HG03575 (cell line): ENCODE measurements at regions not wholly inside any gene's neighbourhood (a gene's known extent, or its start where the extent isn't known, plus 50 kb on each side); places are given as distances from the start of the nearest gene placed in this dataset.
"Not testable (repeated sequence)": the region's sequence is repeated elsewhere in the genome, so short reads cannot be mapped to it uniquely, and the experiment has no call there.

Experiments used
- ATAC-seq: cut with Tn5 transposase; IDR thresholded peaks from one replicate; pipeline ENCODE4 v1.9.1; 2021; ENCODE audit not compliant: unreplicated experiment, insufficient number of reproducible peaks, low FRiP score; ENCODE audit errors: extremely low read depth

DNA sequence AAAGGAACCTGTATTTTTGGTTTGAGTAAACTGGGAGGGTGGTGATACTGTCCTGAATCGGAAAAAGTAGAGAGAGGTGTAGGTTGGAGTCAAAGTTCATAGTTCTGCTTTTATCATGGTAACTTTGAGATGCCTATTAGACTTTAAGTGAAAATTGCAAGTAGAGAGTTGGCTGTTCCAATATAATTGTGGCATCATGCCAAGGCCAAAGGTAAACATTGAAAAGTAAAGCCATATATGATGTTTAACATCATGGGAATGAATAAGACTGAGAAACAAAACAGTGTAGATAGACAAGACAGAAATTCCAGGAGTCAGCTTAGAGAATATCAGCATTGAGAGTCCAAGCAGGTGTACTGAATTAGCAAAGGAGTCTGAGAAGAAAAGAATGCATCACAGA is 570.9 kb downstream of the HTR7 start:
- no peak for ATAC-seq

DNA sequence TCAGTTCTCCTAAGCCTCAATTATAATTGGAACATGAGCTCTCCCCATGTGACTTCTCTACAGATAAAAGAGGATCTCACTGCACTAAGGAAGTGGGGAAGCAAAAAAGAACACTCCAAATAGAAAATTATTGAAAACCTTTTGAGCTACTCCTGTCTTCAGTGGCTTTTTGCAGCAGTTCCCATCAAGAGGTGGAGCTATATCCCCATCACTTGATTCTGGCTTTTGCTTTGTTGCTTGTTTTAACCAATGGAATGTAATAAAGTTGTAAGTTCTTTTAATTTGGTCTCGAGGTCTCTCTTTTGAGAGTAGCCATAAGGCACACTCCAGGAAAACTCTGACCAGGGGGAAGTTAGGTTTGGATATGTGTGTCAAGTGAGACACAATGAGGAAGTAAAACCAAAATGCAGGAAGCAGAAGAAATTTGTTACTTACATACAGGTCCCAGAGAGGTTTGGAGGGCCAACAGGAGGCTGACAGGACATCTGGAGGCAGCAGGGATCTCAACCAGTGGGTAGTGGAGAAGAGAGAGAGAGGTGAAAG is 569.4 kb downstream of the HTR7 start:
- ATAC-seq: no peak

DNA sequence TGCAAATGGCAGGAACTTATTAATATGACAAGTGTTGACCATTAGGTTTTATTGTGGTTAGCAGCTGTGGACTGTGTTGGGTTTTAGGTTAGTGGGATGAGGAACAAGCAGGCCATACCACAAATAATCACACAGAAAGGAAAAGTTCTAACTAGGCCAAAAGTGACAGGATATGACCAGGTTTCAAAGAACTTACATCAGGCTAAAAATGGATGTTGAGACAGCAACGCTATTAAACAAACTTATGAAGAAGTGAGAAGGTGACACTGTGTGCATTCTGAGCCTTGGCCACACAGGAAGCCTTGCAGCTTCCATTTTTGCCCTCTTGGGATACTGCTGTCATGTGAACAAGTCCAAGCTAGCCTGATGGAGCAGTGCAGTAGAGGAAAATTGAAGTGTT is 568.8 kb downstream of the HTR7 start:
- no peak for ATAC-seq

DNA sequence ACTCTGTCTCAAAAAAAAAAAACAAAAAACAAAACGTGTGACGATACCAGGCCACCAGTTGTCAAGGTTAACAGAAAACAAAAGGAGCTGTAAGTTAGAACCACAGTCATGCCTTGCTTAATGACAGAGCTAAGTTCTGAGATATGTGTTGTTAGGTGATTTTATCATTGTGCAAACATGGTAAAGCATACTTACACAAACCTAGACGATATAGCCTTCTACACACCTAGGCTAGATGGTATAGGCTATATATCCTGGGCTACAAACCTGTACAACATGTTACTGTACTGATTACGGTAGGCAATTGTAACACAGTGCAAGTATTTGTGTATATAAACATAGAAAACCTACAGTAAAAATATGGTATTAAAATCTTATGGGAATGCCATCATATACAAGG is 564.2 kb downstream of the HTR7 start:
- ATAC-seq: no peak

DNA sequence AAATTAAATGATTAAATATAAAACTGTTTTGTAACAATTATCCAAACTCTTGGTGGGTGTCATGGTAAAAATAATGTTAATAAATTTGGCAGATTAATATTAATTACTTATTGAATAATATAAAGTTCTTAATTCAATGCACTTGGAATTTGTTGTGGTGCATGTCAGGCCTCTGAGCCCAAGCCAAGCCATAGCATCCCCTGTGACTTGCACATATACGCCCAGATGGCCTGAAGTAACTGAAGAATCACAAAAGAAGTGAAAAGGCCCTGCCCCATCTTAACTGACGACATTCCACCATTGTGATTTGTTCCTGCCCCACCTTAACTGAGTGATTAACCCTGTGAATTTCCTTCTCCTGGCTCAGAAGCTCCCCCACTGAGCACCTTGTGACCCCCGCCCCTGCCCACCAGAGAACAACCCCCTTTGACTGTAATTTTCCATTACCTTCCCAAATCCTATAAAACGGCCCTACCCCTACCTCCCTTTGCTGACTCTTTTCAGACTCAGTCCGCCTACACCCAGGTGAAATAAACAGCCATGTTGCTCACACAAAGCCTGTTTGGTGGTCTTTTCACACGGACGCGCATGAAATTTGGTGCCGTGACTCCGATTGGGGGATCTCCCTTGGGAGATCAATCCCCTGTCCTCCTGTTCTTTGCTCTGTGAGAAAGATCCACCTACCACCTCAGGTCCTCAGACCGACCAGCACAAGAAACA is 562.9 kb downstream of the HTR7 start:
- ATAC-seq: not testable (repeated sequence)

DNA sequence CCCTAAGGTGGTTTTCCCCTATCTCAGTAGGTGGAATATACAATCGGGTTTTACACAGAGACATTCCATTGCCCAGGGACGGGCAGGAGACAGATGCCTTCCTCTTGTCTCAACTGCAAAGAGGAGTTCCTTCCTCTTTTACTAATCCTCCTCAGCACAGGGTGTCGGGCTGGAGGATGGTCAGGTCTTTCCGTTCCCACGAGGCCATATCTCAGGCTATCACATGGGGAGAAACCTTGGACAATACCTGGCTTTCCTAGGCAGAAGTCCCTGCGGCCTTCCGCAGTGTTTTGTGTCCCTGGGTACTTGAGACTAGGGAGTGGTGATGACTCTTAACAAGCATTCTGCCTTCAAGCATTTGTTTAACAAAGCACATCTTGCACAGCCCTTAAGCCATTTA is 555.8 kb downstream of the HTR7 start:
- ATAC-seq: not testable (repeated sequence)

DNA sequence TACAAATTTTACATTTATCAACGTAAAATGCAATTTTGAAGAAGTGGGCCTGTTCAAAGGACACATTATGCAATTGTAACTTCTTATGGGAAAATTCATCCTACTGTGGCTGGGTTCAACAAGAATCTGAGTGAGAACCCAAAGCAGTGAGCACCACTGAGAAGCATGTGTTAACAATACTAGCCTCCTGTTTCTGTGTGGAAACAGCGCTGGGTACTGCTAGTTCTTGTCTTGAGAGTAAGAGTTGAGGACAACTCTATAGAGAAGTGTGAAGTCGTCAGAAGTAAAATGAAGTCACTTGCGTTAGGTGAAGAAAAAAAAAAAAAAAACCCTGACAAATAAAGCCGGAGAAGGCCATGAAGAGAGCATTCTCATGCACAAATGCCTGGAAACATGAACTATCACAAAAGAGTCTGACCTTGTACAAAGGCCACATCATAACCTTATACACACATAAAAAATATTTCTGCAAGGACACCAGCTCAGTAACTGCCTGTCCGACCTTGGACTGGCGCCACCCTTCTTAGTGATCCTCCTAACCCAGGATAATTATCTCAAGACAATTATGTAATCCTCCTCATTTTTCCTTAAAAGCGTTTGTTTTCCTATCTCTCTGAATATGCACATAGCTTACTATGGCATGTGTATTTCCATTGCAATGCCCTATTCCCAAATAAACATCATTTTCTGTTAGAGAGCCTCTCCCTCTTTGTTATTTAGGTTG is 554.9 kb downstream of the HTR7 start:
- ATAC-seq: no peak

DNA sequence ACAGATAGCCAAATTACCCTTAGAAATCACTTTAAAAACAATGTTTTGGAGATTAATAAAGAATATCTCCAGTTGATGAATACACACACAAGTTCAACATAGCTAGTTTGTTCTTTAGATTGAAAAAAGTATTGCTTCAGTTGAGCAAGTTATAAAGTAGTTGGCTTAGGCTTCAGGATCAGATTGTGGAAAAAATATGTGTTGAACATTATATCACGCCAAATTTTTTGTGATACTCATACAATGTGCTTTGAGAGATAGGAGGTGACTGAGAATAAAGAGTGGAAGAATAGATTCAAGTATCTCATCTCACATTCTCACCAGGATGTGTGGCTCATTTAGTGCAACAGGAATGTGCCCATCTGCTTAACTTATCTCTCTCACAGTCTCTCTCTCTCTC is 553.3 kb downstream of the HTR7 start:
- ATAC-seq: no peak

DNA sequence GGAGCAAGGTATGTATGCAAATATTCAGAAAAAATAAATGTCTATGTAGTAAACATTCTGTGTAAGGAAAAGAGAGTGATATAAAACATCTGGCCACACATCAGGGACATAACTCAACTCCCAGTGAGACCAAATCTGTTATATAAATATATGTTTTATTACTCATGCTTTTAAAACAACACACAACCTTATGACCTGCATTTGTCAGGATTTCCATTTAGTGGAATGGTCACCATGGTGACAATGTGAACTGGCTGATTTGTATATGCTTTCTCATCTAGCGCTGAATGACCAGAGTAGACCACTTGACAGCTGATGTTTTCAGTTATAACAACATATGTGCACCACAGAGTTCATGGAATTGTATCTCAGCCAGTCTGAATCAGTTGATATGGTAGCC is 551.7 kb downstream of the HTR7 start:
- ATAC-seq: no peak

DNA sequence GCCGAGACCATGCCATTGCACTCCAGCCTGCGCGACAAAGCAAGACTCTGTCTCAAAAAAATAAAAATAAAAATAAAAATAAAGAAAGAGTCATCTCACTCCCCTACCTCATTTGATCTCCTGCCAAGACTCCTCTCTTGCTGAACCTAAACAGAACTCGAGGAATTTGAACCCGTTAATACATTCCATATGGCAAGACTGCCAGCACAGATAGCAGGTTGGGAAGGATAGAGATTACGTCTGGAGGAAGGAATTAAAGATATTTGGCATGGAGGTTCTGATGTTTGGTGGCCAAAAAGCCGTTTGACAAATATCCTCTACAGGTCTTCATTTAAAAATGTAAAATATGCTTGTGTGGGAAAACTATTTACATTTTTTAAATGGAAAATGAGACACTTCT is 549.6 kb downstream of the HTR7 start:
- ATAC-seq: no peak

DNA sequence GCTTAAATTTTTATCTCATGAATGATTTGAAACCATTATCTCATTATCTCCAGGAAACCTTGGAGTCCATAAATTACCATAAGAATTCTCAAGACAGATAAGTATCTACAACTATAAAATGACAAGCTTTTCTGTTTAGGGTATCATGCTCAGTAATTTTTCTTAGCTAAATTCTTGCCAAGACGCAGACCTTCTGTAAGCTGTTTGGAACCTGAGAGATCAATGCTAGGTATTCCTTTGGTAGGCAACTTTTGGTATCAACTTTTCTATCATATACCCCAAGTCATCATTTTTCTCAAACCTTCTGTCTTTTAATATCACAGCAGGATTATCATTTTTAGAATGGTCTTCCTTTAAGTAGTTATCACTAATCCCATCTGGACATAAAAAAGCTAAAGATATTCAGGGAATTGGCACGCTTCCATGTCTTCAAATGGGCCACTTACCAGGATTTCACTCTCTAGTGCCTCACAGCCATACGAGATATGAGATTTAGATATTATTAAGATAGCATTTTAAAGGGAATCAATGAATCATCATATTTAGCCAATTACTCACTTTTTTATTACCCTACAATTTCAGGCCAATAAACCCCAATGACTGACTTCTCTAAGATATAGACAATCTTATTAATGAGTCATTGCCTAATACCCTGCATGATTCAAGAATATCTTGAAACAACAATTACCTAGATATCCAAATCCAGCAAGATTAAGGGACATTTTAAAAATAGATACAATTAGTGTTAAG is 544.1 kb downstream of the HTR7 start:
- ATAC-seq: no peak

DNA sequence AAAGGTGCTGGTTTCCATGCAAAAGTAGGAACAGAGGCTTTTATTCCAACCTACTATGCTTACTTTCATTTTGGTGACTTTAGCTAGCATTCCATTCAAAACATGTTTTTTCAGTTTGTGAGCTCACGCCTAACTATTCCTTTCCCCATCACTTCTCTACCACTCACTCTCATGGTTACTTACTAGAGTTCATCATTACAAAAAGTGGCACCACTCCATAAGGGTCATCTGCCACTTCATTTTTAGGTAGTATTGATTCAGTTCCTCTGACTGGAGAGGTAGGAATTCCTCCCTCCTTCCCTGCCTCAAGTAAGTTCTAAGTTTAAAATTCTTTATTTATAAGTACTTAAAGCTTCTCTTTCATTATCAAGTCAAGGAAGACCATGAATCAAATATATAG is 543.1 kb downstream of the HTR7 start:
- no peak for ATAC-seq

DNA sequence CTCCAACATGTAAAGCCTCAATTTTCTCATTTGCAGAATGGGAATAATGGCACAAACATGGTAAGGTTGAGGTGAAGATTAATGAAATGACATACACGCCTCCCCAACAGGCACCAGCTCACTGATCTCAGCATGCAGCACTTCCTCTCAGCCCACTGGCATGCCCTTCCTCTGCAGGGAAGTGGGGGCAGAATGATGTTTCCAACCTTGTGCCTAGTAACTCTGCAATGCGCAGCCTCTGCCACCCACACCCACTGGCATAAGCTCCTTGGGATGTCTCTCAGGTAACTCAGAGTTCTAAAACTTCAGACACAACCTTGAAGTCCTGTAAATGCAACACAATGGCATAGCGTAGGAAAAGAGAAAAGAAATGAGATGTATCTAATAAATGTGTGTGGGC is 540.7 kb downstream of the HTR7 start:
- no peak for ATAC-seq

DNA sequence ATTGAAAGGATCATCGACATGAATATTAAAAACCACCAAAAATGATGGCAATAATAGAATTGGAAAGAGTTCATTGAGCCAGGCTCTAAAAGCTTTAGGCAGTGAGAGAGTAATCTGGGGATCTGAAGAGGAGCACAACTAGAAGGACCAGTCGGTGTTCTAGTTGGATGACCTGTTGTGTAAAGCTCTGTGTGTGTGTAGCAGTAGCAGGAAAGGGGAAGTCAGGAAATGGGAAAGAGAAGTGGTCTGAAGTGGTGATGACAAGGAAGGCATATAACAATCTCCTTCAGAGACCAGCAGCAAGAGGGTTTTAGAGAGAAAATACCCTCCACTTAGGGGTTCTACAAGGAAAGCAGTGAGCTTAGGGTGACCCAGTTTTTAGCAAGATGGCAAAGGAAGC is 539.2 kb downstream of the HTR7 start:
- ATAC-seq: no peak

DNA sequence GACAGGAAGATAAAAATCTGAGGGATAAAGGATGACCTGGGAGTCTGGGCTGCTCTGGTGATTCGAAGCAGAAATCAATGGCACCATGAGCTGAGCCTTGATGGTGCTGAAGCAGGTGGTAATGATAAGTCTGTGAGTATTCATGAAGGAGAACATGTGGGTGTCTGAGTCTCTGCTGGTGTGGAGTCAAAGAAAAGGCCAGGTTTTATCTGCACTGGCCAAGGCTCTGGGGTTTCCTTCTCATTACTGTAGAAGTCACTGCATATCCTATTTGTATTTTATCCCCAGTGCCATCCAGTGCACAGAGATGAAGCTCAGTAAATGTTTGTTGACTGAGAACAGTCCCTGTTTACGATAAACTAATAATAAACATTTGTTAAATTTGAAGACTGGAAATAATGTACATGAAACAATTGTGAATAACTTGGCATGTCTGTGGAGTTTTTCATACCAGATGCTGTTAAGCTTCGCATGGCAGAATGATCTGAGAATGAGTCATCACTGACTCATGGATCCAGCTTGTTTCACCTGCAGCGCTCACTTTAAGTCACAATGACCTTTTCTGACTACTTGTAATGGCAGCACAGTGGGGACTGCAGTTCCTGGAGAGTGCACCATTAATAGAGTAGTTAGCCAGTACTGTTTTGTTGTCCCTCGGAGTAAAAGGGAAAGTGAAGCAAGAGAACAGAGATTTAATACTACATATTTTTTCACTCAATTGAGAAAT is 538.5 kb downstream of the HTR7 start:
- peak; percentile 61 for ATAC-seq

DNA sequence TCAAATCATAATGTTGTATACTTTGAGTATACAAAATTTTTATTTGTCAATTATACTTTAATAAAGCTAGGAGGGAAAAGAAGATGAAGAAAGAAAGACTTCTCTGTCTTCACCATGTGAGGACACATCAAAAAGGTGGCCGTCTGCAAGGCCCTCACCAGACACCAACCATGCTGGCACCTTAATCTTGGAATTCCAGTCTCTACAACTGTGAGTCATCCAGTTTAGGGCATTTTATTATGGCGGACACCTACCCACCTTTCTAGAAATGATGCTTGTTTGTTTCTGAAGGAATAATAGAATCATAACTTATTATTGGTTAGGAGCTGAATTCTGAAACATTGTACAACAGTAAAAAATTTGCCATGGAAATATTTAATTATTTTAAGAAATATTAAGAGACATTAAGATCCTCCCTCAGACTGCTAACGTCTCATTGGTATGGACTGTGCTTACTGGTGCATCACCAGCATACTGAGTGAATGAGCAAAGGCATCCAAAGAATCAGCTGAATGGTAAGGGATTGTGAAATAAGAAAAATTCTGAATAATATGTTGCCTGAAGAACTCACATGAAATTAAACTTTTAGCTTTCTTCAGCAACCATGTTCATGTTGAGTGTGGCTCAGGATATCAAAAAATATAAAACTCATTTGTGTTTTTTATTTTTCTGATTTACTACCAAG is 536.6 kb downstream of the HTR7 start:
- no peak for ATAC-seq

DNA sequence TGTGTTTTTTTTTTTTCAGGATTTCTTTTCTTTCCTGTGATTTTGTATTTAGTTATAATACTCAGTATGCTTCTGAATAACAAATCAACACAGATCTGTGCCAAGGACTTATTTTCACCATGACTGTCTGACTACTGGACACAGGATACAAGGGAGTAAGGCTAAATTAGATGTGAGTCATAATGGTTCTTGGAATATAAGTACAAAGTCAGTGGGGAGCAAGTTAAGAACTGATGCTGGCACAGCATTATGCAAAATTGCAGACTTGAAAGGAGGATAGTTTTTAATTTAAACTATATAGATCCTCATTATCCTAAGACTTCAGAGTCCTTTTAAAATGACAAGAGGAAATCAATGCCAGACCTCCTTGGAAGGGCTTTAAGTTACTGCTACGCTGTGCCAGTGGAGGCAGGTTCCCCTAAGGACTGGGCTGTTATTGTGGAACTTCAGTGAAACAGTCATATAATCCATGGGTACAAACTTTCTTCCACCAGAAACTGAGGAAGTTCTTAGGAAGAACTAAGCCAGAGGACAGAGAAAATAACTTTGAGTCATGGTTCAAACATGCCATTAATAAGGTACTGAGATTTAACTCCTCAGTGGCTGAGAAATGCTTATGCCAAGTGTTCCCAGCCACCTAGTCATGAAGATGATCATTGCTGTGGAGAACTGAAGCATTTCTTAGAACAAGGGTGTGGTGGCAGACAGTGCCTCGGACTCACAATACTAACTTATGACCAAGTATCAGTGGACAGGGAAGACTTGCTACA is 531.2 kb downstream of the HTR7 start:
- no peak for ATAC-seq

DNA sequence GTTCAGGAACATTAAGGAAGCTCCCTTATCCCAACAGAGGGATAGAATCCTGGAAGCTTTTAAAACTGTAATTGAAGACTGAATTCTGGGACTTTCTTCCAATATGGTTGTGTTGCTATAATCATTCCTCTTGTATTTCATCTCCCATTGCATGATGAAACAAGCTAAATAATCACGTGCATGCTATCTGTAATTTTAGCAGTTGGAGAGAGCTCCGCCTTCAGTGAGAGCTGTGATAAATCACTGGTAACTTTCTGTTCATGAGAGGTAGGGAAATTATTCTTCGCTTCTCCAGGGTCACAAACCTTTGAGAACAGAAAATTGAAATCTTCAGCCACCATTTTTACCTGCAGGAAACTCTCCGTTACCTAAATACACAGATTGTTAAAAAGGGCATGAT is 530.2 kb downstream of the HTR7 start:
- ATAC-seq: no peak
